ENCODE measurements at regions not wholly inside any gene's neighbourhood (a gene's known extent, or its start where the extent isn't known, plus 50 kb on each side); places are given as distances from the start of the nearest gene placed in this dataset.
A peak's percentile ranks its signal among the peaks of the same experiment; 100 is the strongest.
"Not testable (repeated sequence)": the region's sequence is repeated elsewhere in the genome, so short reads cannot be mapped to it uniquely, and the experiment has no call there.

- no peaks in the 10 kb centered on the region for H3K9me3 Mint-ChIP-seq (ENCODE audit: unreplicated experiment)
- peaks cover 10% of the 10 kb centered on the region for H3K27me3 Mint-ChIP-seq (ENCODE audit: unreplicated experiment)
- no peak overlapping the region for H3K27ac Mint-ChIP-seq (ENCODE audit: unreplicated experiment)
- H3K4me1 Mint-ChIP-seq (ENCODE audit: unreplicated experiment): peaks cover 25% of the 10 kb centered on the region
- no peak for TF ChIP-seq CTCF (IDR thresholded peaks at IDR 0.05; ENCODE audit: unreplicated experiment)
- no peak overlapping the region for H3K4me3 Mint-ChIP-seq (ENCODE audit: unreplicated experiment)
- peaks cover 4% of the 10 kb centered on the region for H3K36me3 Mint-ChIP-seq (ENCODE audit: low read depth, unreplicated experiment)
- DNase-seq (ENCODE audit: low spot score): no peak
These were observed 104.5 kb upstream of the ALKAL2 start for GRCh38 chr2:392181-392925.

- no peak for DNase-seq (ENCODE audit: low spot score)
- TF ChIP-seq CTCF (IDR thresholded peaks at IDR 0.05; ENCODE audit: unreplicated experiment): no peak
- Mint-ChIP-seq H3K27ac (ENCODE audit: unreplicated experiment) (peak overlapping the region; percentile 74), H3K27me3 (ENCODE audit: unreplicated experiment) (peaks cover 10% of the 10 kb centered on the region), H3K4me3 (ENCODE audit: unreplicated experiment) (no peak overlapping the region), H3K9me3 (ENCODE audit: unreplicated experiment) (no peaks in the 10 kb centered on the region), H3K4me1 (ENCODE audit: unreplicated experiment) (peaks cover 25% of the 10 kb centered on the region), H3K36me3 (ENCODE audit: low read depth, unreplicated experiment) (peaks cover 4% of the 10 kb centered on the region)
These were observed 103.8 kb upstream of the ALKAL2 start for GRCh38 chr2:391696-392095.

- Mint-ChIP-seq H3K4me1 (ENCODE audit: unreplicated experiment) (peaks cover 25% of the 10 kb centered on the region), H3K4me3 (ENCODE audit: unreplicated experiment) (no peak overlapping the region), H3K9me3 (ENCODE audit: unreplicated experiment) (no peaks in the 10 kb centered on the region), H3K27me3 (ENCODE audit: unreplicated experiment) (peaks cover 10% of the 10 kb centered on the region), H3K36me3 (ENCODE audit: low read depth, unreplicated experiment) (peaks cover 4% of the 10 kb centered on the region), H3K27ac (ENCODE audit: unreplicated experiment) (peak overlapping the region; percentile 74)
- no peak for TF ChIP-seq CTCF (IDR thresholded peaks at IDR 0.05; ENCODE audit: unreplicated experiment)
- DNase-seq (ENCODE audit: low spot score): no peak
These were observed 103.1 kb upstream of the ALKAL2 start for GRCh38 chr2:390959-391358.

- not testable (repeated sequence) for H3K36me3 Mint-ChIP-seq (ENCODE audit: low read depth, unreplicated experiment); H3K9me3 Mint-ChIP-seq (ENCODE audit: unreplicated experiment); H3K27me3 Mint-ChIP-seq (ENCODE audit: unreplicated experiment); DNase-seq (ENCODE audit: low spot score); H3K4me3 Mint-ChIP-seq (ENCODE audit: unreplicated experiment); H3K27ac Mint-ChIP-seq (ENCODE audit: unreplicated experiment)
- peaks cover 25% of the 10 kb centered on the region for H3K4me1 Mint-ChIP-seq (ENCODE audit: unreplicated experiment)
These were observed 102.1 kb upstream of the ALKAL2 start for GRCh38 chr2:389985-390384.

- DNase-seq (ENCODE audit: low spot score); H3K27me3 Mint-ChIP-seq (ENCODE audit: unreplicated experiment); H3K36me3 Mint-ChIP-seq (ENCODE audit: low read depth, unreplicated experiment); H3K4me3 Mint-ChIP-seq (ENCODE audit: unreplicated experiment); H3K27ac Mint-ChIP-seq (ENCODE audit: unreplicated experiment); H3K9me3 Mint-ChIP-seq (ENCODE audit: unreplicated experiment): not testable (repeated sequence)
- H3K4me1 Mint-ChIP-seq (ENCODE audit: unreplicated experiment): peaks cover 18% of the 10 kb centered on the region
These were observed 100.9 kb upstream of the ALKAL2 start for GRCh38 chr2:388752-389151.

- peaks cover 4% of the 10 kb centered on the region for H3K36me3 Mint-ChIP-seq (ENCODE audit: low read depth, unreplicated experiment)
- TF ChIP-seq CTCF (IDR thresholded peaks at IDR 0.05; ENCODE audit: unreplicated experiment): no peak
- no peak for DNase-seq (ENCODE audit: low spot score)
- peaks cover 6% of the 10 kb centered on the region for H3K27me3 Mint-ChIP-seq (ENCODE audit: unreplicated experiment)
- no peak overlapping the region for H3K27ac Mint-ChIP-seq (ENCODE audit: unreplicated experiment)
- H3K4me1 Mint-ChIP-seq (ENCODE audit: unreplicated experiment): peaks cover 17% of the 10 kb centered on the region
- H3K4me3 Mint-ChIP-seq (ENCODE audit: unreplicated experiment): no peak overlapping the region
- no peaks in the 10 kb centered on the region for H3K9me3 Mint-ChIP-seq (ENCODE audit: unreplicated experiment)
These were observed 100.1 kb upstream of the ALKAL2 start for GRCh38 chr2:387980-388421.

Measured in endothelial cell (in vitro differentiated cells).